Esophagus muscularis mucosa (tissue), 4 donors: ENCODE measurements at regions not wholly inside any gene's neighbourhood (a gene's known extent, or its start where the extent isn't known, plus 50 kb on each side); places are given as distances from the start of the nearest gene placed in this dataset.

Experiments used
- DNase-seq: peaks from one replicate; pipeline ENCODE4 v3.0.0-alpha.2; 2017; ENCODE audit errors: extremely low spot score
- H3K27ac ChIP-seq, 4 donors: fragments of 200-600 bp; sonication (generic); replicated peaks in 1 of 4; 1 replicate in 3 of 4; 2 replicates in 1 of 4; pipeline ENCODE4 v1.5.1; 2016 to 2019; ENCODE audit warnings: mild to moderate bottlenecking in 1 of 4
- H3K27me3 ChIP-seq, 4 donors: fragments of 200-600 bp; sonication (generic); one replicate each; pipeline versions ENCODE4 v1.5.1 to v1.6.0; 2016 to 2019
- H3K36me3 ChIP-seq, 4 donors: fragments of 200-600 bp; sonication (generic); one replicate each; pipeline ENCODE4 v1.5.1; 2016 to 2019
- H3K4me1 ChIP-seq, 4 donors: fragments of 200-600 bp; sonication (generic); one replicate each; pipeline ENCODE4 v1.5.1; 2016 to 2019
- H3K4me3 ChIP-seq, 4 donors: fragments of 200-600 bp; sonication (generic); 1 replicate in 2 of 4; 2 replicates in 2 of 4; pipeline ENCODE4 v1.5.1; 2016 to 2019; ENCODE audit warnings: mild to moderate bottlenecking in 4 of 4, moderate library complexity in 1 of 4
- H3K9me3 ChIP-seq, 4 donors: fragments of 200-600 bp; sonication (generic); 1 replicate in 3 of 4; 2 replicates in 1 of 4; pipeline ENCODE4 v1.5.1; 2016 to 2019
- CTCF ChIP-seq, 3 experiments: fragments of 200-600 bp in 2 of 3; fragments of 450-650 bp in 1 of 3; sonication (generic) in 2 of 3; IDR thresholded peaks; one replicate each; pipeline ENCODE4 v1.5.1; 2017 to 2019; ENCODE audit warnings: antibody characterized with exemption in 3 of 3, mild to moderate bottlenecking in 2 of 3, moderate library complexity in 1 of 3
- EP300 ChIP-seq: sonication (generic); formaldehyde crosslinking; IDR thresholded peaks from one replicate; pipeline ENCODE4 v1.6.1; 2017; ENCODE audit warnings: antibody characterized with exemption
- POLR2A ChIP-seq: fragments of 450-650 bp; IDR thresholded peaks from one replicate; pipeline ENCODE4 v1.6.1; 2017; ENCODE audit warnings: antibody characterized with exemption, moderate library complexity, mild to moderate bottlenecking, low read depth
- POLR2AphosphoS5 ChIP-seq, 2 donors: sonication (generic); formaldehyde crosslinking; IDR thresholded peaks; one replicate each; pipeline ENCODE4 v1.6.1; 2017; ENCODE audit warnings: antibody characterized with exemption in 2 of 2
- WGBS: methylation state at CpG from one replicate; pipeline ENCODE4 v1.1.5; 2018; 5-methylcytosine and 5-hydroxymethylcytosine counted together
- intact Hi-C: fragments of 100-400 bp; cut with DNase I; formaldehyde crosslinking; loops from one replicate; pipeline ENCODE4 v1.15.1; 2023

GRCh38 chr7:3168869-3169268 is 125.2 kb upstream of the CARD11 start:
- intact Hi-C loops = no loop called here
- DNase-seq = no peak
- WGBS = 88% methylated on average over 10 of the region's 10 CpGs

GRCh38 chr7:3172768-3173280 is 128.2 kb upstream of the SDK1 start:
- DNase-seq = no peak
- no peaks in the 10 kb centered on the region for H3K4me1 ChIP-seq
- H3K4me3 ChIP-seq = no peak overlapping the region
- TF ChIP-seq EP300 = no peak
- no peak for TF ChIP-seq POLR2A
- TF ChIP-seq CTCF (IDR thresholded peaks at IDR 0.05) = no peak
- no peak for TF ChIP-seq POLR2AphosphoS5 (IDR thresholded peaks at IDR 0.05)
- intact Hi-C loops = no loop called here
- peaks cover 0 to 25% (median 0%) of the 10 kb centered on the region in 4 donors for H3K27me3 ChIP-seq
- no peak overlapping the region for H3K27ac ChIP-seq
- no peaks in the 10 kb centered on the region for H3K36me3 ChIP-seq
- H3K9me3 ChIP-seq = no peaks in the 10 kb centered on the region
- WGBS = 87% methylated on average over 7 of the region's 7 CpGs

More at GRCh38 chr7:3168869-3169268, 125.2 kb upstream of the CARD11 start:
- H3K9me3 ChIP-seq = no peaks in the 10 kb centered on the region
- H3K27me3 ChIP-seq = peaks cover 0 to 28% (median 0%) of the 10 kb centered on the region in 4 donors
- no peak overlapping the region for H3K27ac ChIP-seq
- no peaks in the 10 kb centered on the region for H3K36me3 ChIP-seq
- TF ChIP-seq POLR2AphosphoS5 (IDR thresholded peaks at IDR 0.05) = no peak
- TF ChIP-seq EP300 = no peak
- no peak for TF ChIP-seq CTCF (IDR thresholded peaks at IDR 0.05)
- TF ChIP-seq POLR2A = no peak
- no peaks in the 10 kb centered on the region for H3K4me1 ChIP-seq
- H3K4me3 ChIP-seq = no peak overlapping the region

- Histone ChIP-seq H3K4me3 (no peak overlapping the region), H3K9me3 (no peaks in the 10 kb centered on the region), H3K27ac (no peak overlapping the region), H3K27me3 (peaks cover 0 to 8% (median 0%) of the 10 kb centered on the region in 4 donors), H3K4me1 (no peaks in the 10 kb centered on the region), H3K36me3 (no peaks in the 10 kb centered on the region)
- no peak for TF ChIP-seq EP300
- DNase-seq = no peak
- intact Hi-C loops = no loop called here
- WGBS = 86% methylated on average over 15 of the region's 15 CpGs
These were observed 126.4 kb upstream of the SDK1 start for GRCh38 chr7:3174515-3175284.

- Histone ChIP-seq H3K27ac (no peak overlapping the region), H3K9me3 (no peaks in the 10 kb centered on the region), H3K4me3 (no peak overlapping the region), H3K36me3 (no peaks in the 10 kb centered on the region), H3K27me3 (peaks cover 0 to 5% (median 0%) of the 10 kb centered on the region in 4 donors), H3K4me1 (no peaks in the 10 kb centered on the region)
- intact Hi-C loops = no loop called here
- WGBS = 89% methylated on average over 8 of the region's 9 CpGs
- DNase-seq = no peak
- TF ChIP-seq POLR2AphosphoS5 (IDR thresholded peaks at IDR 0.05) (no peak), CTCF (IDR thresholded peaks at IDR 0.05) (no peak), POLR2A (no peak)
These were observed 125.7 kb upstream of the SDK1 start for GRCh38 chr7:3175285-3175902.

GRCh38 chr7:3176112-3177000 is 124.7 kb upstream of the SDK1 start:
- no peaks in the 10 kb centered on the region for H3K36me3 ChIP-seq
- H3K27ac ChIP-seq = no peak overlapping the region
- intact Hi-C loops = no loop called here

More at GRCh38 chr7:3176112-3177000, 124.7 kb upstream of the SDK1 start:
- H3K9me3 ChIP-seq = no peaks in the 10 kb centered on the region
- peaks cover 0 to 4% (median under 1%) of the 10 kb centered on the region in 4 donors for H3K4me1 ChIP-seq
- no peak for DNase-seq
- H3K4me3 ChIP-seq = no peak overlapping the region
- 73% methylated on average over 10 of the region's 10 CpGs for WGBS
- H3K27me3 ChIP-seq = peaks cover 0 to 5% (median 0%) of the 10 kb centered on the region in 4 donors
- TF ChIP-seq EP300 (no peak), POLR2AphosphoS5 (IDR thresholded peaks at IDR 0.05) (no peak), POLR2A (no peak), CTCF (IDR thresholded peaks at IDR 0.05) (no peak)
